Urinary bladder (tissue), 3 donors: ENCODE measurements at regions not wholly inside any gene's neighbourhood (a gene's known extent, or its start where the extent isn't known, plus 50 kb on each side); places are given as distances from the start of the nearest gene placed in this dataset.
"Not testable (repeated sequence)": the region's sequence is repeated elsewhere in the genome, so short reads cannot be mapped to it uniquely, and the experiment has no call there.

Source experiments
- DNase-seq: peaks from one replicate; pipeline ENCODE4 v3.0.0-alpha.2; 2015; ENCODE audit errors: extremely low spot score
- H3K27ac ChIP-seq: one replicate; pipeline ENCODE4 v1.5.1; 2013; ENCODE audit warnings: low read depth, mild to moderate bottlenecking, moderate library complexity
- H3K36me3 ChIP-seq: one replicate; pipeline ENCODE4 v1.6.1; 2013; ENCODE audit warnings: mild to moderate bottlenecking, moderate library complexity; ENCODE audit not compliant: insufficient read depth
- H3K4me1 ChIP-seq: one replicate; pipeline ENCODE4 v1.6.1; 2013; ENCODE audit warnings: mild to moderate bottlenecking, moderate library complexity; ENCODE audit not compliant: insufficient read depth
- H3K4me3 ChIP-seq: one replicate; pipeline ENCODE4 v1.5.1; 2013; ENCODE audit warnings: low read depth, low read length
- WGBS: extraction: QIAGEN DNeasy Blood & Tissue Kit; methylation state at CpG from one replicate; pipeline ENCODE4 v1.1.7; 2013; 5-methylcytosine and 5-hydroxymethylcytosine counted together
- donor health status: healthy with polysubstance abuse.
- donor health status: healthy.

DNA sequence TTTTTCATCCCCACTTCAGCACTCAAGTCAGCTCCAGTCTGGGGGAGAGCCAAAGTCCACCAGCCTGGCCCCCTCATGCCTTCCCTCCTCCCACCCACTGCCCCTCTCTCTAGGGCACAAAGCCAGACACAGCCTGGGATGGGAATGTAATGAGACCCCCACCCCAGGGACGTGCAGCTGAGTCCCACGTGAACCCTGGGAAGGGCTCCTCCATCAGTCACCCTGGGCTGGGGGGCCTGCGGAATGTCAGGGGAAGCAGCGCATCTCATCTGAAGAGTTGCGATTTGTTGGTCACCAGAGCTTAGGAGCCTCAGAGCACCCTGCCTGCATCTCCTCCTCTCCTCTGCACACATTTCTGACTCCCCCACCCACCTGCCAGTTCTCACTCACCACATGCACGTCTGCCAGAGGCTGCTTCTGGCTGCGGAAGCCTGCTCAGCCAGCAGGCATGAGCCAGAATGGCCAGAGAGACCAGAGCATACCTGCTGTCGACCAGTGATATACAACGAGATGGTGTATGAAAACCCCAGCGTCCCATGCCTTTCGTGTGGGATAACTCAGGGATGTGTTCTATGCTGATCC, 167.1 kb upstream of the TOP1 start:
- H3K4me1 ChIP-seq: no peaks in the 10 kb centered on the region
- no peak overlapping the region for H3K4me3 ChIP-seq
- no peak overlapping the region for H3K27ac ChIP-seq
- H3K36me3 ChIP-seq: no peaks in the 10 kb centered on the region
- DNase-seq: no peak
- WGBS: 69% methylated on average over 11 of the region's 11 CpGs

DNA sequence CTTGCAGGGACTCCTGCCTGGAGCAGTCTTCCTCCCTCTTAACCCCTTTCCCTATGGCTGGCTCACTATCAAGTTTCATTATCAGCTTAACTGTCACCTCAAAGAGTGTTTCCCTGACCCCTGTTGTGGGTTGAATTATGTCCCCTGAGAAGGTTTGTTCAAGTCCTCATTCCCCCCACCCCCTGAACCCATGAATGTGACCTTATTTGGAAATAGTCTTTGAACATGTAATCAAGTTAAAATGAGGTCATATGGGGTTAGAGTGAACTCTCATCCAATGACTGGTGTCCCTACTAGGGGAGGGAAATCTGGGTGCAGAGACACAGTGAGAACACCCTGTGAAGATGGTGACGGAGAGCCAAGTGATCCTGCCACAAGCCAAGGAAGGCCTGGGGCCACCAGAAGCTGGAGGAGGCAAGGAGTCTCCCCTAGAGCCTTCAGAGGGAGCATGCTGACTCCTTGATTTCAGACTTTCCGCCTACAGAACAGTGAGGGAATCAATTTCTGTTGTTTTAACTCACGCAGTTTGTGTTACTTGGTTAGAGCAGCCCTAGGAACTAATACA, 165.2 kb upstream of the TOP1 start:
- DNase-seq: no peak
- Histone ChIP-seq H3K36me3 (no peaks in the 10 kb centered on the region), H3K27ac (no peak overlapping the region), H3K4me3 (no peak overlapping the region), H3K4me1 (no peaks in the 10 kb centered on the region)
- 95% methylated on average over 3 of the region's 3 CpGs for WGBS

DNA sequence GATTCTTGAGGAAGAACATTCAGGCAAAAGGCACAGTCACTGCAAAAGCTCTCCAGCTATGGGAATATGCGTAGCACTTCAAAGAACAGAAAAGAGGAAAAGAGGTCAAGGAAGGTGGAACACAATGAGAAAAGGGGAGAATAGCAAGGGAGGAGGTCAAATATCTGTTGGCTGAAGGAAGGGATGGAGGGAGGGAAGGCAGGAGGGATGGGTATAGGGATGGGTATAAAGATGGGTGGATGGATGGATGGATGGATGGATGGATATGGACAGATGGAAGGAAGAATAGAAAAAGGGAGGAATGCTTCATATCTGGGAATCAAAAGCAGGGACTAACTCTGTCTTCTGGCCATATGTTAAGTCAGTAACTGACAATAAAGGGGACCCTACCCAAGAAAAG, 164.2 kb upstream of the TOP1 start:
- Histone ChIP-seq H3K4me3 (no peak overlapping the region), H3K36me3 (no peaks in the 10 kb centered on the region), H3K4me1 (no peaks in the 10 kb centered on the region), H3K27ac (no peak overlapping the region)
- no peak for DNase-seq
- WGBS: 98% methylated on average over 1 of the region's 1 CpG

DNA sequence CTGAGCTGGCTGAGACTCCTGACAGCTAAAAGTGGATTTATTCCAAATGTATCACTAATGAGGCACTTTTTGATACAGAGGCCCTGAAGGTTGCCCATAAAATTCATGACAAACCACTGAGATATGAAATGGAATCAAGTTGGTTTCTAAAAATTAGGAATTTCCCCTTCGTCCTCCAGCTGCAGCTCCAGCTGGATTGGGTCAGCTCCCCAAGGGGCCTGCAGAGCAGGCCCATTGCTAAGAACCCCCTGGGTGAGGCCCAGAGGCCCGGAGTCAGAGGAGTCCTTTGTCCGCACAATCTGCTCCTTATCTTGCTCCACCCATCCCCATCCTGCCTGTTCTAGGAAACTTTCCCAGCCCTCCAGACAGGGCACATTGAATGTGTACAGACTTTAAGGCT, 163.5 kb upstream of the TOP1 start:
- DNase-seq: no peak
- WGBS: 67% methylated on average over 3 of the region's 3 CpGs
- Histone ChIP-seq H3K4me3 (no peak overlapping the region), H3K36me3 (no peaks in the 10 kb centered on the region), H3K4me1 (no peaks in the 10 kb centered on the region), H3K27ac (no peak overlapping the region)

DNA sequence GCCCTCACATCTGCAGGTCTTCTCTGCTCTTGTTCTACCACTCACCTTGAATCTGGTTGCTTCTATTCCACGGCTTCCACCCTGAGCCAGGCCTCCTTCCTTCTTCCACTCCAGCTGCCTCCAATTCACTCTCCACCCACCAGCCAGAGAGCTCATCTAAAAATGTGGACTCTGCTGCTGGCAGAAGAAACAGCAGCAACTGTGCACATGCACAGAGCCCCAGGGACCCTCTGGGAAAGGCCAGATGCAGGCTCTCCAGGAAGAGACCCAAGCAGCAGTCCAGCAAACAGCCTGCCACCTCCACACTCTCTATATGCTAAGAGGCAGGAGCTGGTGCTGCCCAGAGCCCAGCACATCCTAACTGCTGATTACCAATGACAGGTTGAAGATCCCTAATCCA, 162.6 kb upstream of the TOP1 start:
- Histone ChIP-seq H3K27ac (no peak overlapping the region), H3K4me1 (no peaks in the 10 kb centered on the region), H3K4me3 (no peak overlapping the region), H3K36me3 (no peaks in the 10 kb centered on the region)
- WGBS: 36% methylated on average over 1 of the region's 1 CpG
- no peak for DNase-seq

DNA sequence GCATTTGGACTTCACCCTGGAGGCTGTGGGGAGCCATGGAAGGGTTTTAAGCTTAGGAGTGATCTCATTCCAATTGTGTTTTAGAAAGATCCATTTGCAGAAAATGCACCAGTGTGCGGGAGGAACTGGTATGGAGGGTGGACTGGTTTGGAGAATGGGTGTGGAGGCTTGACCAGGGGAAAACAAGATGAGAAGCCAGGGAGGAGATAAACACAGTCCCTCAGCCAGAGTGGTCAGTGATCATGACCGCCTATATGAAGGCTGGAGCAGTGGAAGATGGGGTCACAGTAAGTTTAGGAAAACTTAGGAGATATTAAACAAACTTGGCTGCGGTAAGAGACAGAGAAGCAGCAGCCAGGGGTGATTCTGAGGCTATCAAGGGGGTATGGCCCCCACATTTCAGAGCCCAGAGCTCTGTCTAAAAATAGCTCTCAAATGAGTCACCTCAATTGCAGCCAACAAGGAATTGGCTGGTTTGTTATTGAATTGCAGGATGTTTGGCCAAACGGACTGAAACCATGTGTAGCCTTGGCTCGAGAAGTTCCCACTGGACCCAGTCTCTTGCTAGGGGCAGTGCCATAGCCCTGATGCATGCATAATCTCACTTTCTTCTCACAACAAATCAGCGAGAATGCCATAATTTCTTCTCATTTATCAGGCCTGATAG, 159.9 kb upstream of the TOP1 start:
- Histone ChIP-seq H3K27ac (no peak overlapping the region), H3K4me3 (no peak overlapping the region), H3K4me1 (no peaks in the 10 kb centered on the region), H3K36me3 (no peaks in the 10 kb centered on the region)
- peak; percentile 45 for DNase-seq
- WGBS: 20% methylated on average over 6 of the region's 6 CpGs

DNA sequence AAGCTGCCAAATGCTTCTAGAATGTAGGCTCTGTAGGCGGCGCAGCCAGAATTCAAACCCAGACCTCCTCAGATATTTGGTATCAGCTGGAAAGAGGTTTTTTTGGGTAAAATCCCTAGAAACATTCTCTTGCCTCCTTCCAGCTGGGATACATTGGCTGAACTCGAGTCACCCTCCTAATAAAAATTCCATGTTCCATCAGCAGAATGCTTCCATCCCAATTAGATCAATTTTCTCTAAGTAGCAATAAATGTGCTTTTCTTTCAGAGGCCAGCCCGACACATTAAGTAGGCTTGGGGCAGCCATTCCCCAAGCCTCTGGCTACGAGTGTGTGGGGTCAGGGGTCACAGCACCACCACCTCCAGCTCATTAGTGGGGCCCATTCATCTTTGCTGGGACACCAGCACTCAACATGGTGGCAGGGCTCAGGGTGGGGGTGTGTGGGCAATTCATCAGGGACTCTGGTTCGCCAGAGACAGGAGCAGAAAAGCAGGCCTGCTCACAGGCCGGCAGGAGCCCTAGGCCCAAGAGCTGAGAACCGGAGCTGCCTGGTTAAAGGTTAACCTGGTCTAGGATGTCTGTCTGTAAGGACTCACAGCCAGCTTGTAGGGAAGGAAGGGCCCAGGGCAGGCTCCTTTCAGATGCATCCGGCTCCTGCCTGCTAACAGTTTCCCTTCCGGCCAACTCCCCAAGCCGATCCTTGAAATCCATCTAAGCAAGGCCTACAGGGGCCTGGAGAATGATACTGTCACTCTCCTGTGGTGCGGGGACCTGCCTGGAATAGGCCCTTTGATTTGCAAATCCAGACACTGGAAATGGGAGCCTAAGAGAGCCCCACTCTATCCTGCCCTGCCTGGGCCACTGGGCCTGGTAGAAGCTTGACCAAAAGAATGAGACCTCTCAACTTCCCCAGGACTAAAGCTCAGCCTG, 159.1 kb upstream of the TOP1 start:
- H3K4me3 ChIP-seq: no peak overlapping the region
- no peaks in the 10 kb centered on the region for H3K36me3 ChIP-seq
- H3K27ac ChIP-seq: no peak overlapping the region
- 66% methylated on average over 12 of the region's 12 CpGs for WGBS
- H3K4me1 ChIP-seq: no peaks in the 10 kb centered on the region
- DNase-seq: no peak

DNA sequence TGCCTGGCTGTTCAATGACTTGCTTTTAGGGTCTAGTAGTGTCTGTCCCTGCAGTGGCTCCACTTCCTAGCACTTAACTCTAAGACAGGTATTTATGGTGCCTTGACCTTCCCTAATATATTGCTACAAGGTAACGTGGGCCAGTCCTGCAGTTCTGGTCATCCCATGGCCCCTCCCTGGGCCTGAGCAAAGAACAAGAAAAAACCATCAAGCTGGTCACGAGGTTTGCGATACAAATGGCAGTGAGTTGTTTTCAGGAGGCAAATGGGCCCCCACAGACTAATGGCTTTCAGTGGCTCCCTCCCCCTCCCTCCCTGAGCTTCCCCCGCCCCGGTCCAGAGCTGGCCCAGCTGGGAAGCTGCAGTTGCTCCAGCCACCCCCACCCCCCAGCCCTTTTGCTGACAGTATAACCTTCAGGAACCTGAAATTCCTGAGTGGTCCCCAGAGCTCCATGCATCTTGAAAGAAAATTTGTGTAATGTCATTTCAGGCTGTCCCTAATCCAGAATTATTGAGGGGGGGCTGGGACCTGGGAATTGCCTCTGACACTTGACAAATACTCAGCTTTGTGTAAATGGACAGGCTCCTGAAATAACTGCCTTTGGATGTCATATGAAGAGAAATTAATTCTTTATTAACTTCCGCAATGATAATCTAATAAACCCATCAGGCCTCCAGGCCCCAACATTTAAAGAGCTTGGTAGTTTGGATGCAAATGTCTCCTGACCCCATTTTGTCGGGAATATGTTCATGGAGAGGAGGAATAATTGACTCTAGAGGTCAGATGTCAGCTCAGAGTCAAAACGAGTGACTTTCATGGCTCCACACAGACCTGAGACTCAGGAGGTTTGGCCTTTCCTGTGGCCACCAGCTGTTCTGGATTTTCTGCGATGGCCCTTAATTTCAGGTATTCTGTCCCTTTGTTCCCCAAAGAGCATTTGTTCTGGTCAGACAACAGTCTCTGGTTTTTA, 153.2 kb upstream of the TOP1 start:
- DNase-seq: no peak
- Histone ChIP-seq H3K36me3 (no peaks in the 10 kb centered on the region), H3K4me1 (no peaks in the 10 kb centered on the region), H3K4me3 (no peak overlapping the region), H3K27ac (no peak overlapping the region)
- 65% methylated on average over 9 of the region's 9 CpGs for WGBS

DNA sequence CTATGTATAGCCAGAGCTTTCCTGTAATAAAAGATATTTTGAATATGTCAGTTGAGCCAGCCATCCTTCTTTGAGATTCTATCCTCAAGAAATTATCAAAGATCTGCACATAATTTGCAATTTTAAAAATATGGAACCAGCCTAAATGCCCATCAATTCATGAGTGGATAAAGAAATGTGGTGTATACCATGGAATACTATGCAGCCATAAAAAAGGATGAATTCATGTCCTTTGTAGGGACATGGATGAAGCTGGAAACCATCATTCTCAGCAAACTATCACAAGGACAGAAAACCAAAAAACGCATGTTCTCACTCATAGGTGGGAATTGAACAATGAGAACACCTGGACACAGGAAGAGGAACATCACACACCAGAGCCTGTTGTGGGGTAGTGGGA, 150.5 kb upstream of the TOP1 start:
- H3K4me3 ChIP-seq, H3K27ac ChIP-seq, H3K36me3 ChIP-seq, H3K4me1 ChIP-seq, DNase-seq: not testable (repeated sequence)
- WGBS: 97% methylated on average over 1 of the region's 1 CpG

DNA sequence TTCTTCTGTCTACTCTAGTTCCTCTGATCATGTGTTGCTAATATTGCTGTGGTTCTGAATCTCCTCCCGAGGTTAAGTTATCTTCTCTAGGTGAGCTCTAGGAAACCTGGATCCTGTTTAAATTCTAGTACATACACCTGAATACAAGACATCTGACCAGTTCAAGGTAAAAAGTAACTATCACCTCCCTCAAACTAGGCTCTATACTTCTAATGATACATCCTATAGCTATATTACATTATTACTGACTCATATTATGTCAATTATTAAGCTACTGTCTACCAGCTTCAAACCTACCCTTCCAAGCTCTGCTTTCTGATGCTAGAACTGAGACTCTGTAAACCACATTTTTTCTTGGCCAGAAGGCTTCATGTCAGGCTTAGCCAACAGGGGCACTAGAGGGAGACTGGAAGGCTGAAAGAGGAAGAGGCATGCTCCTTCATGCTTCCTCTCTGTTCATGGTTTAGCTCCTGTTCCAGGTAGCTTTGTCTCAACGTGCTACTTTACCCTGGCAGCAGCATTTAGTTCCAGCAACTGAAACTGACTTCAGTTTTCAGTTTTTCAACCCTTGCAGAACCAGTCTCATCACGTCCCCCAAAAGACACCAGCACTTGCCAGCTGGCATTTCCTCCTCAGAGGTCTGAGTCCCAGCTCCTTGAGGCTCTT, 148.4 kb upstream of the TOP1 start:
- H3K36me3 ChIP-seq: no peaks in the 10 kb centered on the region
- 63% methylated on average over 3 of the region's 3 CpGs for WGBS
- no peak overlapping the region for H3K4me3 ChIP-seq
- no peak overlapping the region for H3K27ac ChIP-seq
- DNase-seq: no peak
- no peaks in the 10 kb centered on the region for H3K4me1 ChIP-seq

DNA sequence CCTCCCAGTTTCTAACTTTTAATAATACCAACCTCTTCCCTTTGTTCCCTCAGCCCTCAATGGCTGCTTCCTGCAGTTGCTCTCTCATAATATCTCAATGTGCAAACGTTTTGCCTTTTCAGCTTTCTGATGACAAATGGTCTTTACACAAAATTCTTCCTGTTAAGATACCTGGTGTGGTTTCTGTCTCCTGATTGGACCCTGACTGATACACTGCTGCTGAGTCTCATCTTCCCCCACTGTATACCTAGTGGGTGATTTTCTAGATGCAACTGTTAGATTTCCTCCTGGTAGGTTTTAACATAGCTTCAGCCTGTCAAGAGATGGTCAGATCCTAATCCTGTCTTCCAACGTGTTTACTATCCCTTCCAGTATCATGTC, 147.9 kb upstream of the TOP1 start:
- Histone ChIP-seq H3K4me1 (no peaks in the 10 kb centered on the region), H3K36me3 (no peaks in the 10 kb centered on the region), H3K27ac (no peak overlapping the region), H3K4me3 (no peak overlapping the region)
- no peak for DNase-seq
- WGBS: 43% methylated on average over 2 of the region's 2 CpGs

DNA sequence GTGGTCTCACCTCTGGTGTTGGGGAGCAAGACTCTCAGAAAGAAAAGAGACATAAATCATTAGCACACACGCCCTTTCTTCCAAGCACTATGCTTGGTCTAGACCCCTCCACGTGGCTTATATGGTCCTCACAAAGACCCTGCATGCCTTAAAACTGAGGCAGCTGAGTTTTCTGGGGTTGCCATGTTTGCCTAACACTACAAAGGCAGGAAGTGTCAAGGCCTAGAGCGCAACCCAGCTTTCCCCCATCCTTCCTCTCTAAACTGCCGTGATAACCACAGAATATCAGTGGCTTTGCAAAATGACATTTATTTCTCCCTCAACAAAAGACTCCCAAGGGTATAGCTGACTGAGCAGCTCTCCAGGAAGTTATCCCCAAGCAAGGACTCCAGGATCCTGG, 146.5 kb upstream of the TOP1 start:
- DNase-seq: no peak
- H3K36me3 ChIP-seq: no peaks in the 10 kb centered on the region
- 74% methylated on average over 4 of the region's 4 CpGs for WGBS
- H3K27ac ChIP-seq: no peak overlapping the region
- no peak overlapping the region for H3K4me3 ChIP-seq
- no peaks in the 10 kb centered on the region for H3K4me1 ChIP-seq
